Skeletal muscle cell (primary cell): ENCODE measurements at regions not wholly inside any gene's neighbourhood (a gene's known extent, or its start where the extent isn't known, plus 50 kb on each side); places are given as distances from the start of the nearest gene placed in this dataset.
"Not testable (repeated sequence)": the region's sequence is repeated elsewhere in the genome, so short reads cannot be mapped to it uniquely, and the experiment has no call there.

Experiments used
- DNase-seq: peaks from one replicate; pipeline ENCODE4 v3.0.0-alpha.2; 2010; ENCODE audit warnings: low read depth
- H3K4me3 ChIP-seq: 2 replicates; pipeline ENCODE4 v1.5.1; 2011; ENCODE audit warnings: low read depth, mild to moderate bottlenecking, control low read depth, low read length, moderate library complexity

- DNase-seq, result no peak
- H3K4me3 ChIP-seq, result no peak overlapping the region
These were observed 76.5 kb downstream of the SLC2A10 start for GRCh38 chr20:46785958-46786357.

- no peak for DNase-seq
- no peak overlapping the region for H3K4me3 ChIP-seq
These were observed 77.1 kb downstream of the SLC2A10 start for GRCh38 chr20:46786566-46786965.

- no peak for DNase-seq
- H3K4me3 ChIP-seq, result no peak overlapping the region
These were observed 78.7 kb downstream of the SLC2A10 start for GRCh38 chr20:46787991-46788762.

- not testable (repeated sequence) for H3K4me3 ChIP-seq, DNase-seq
These were observed 79.3 kb downstream of the SLC2A10 start for GRCh38 chr20:46788763-46789091.

GRCh38 chr20:46789339-46790028 lies 80.0 kb downstream of the SLC2A10 start:
- DNase-seq, result no peak
- no peak overlapping the region for H3K4me3 ChIP-seq

- no peak overlapping the region for H3K4me3 ChIP-seq
- no peak for DNase-seq
These were observed 82.4 kb downstream of the SLC2A10 start for GRCh38 chr20:46791722-46792416.

- H3K4me3 ChIP-seq, result no peak overlapping the region
- DNase-seq, result no peak
These were observed 87.8 kb downstream of the SLC2A10 start for GRCh38 chr20:46797206-46797605.

GRCh38 chr20:46798430-46798829 lies 89.0 kb downstream of the SLC2A10 start:
- no peak for DNase-seq
- H3K4me3 ChIP-seq, result no peak overlapping the region

- DNase-seq, result no peak
- no peak overlapping the region for H3K4me3 ChIP-seq
These were observed 90.4 kb downstream of the SLC2A10 start for GRCh38 chr20:46799781-46800408.

- DNase-seq, result no peak
- H3K4me3 ChIP-seq, result no peak overlapping the region
These were observed 91.0 kb downstream of the SLC2A10 start for GRCh38 chr20:46800409-46800804.

GRCh38 chr20:46801003-46801702 lies 91.7 kb downstream of the SLC2A10 start:
- no peak for DNase-seq
- no peak overlapping the region for H3K4me3 ChIP-seq

- H3K4me3 ChIP-seq, result no peak overlapping the region
- no peak for DNase-seq
These were observed 91.9 kb upstream of the EYA2 start for GRCh38 chr20:46802722-46803121.

GRCh38 chr20:46803123-46804020 lies 91.3 kb upstream of the EYA2 start:
- DNase-seq, result no peak
- no peak overlapping the region for H3K4me3 ChIP-seq

GRCh38 chr20:46804126-46804525 lies 90.5 kb upstream of the EYA2 start:
- DNase-seq, result no peak
- H3K4me3 ChIP-seq, result no peak overlapping the region

GRCh38 chr20:46805836-46806235 lies 88.8 kb upstream of the EYA2 start:
- no peak for DNase-seq
- H3K4me3 ChIP-seq, result no peak overlapping the region

GRCh38 chr20:46807998-46808397 lies 86.6 kb upstream of the EYA2 start:
- no peak for DNase-seq
- H3K4me3 ChIP-seq, result no peak overlapping the region

GRCh38 chr20:46808565-46808964 lies 86.1 kb upstream of the EYA2 start:
- no peak for DNase-seq
- H3K4me3 ChIP-seq, result no peak overlapping the region

GRCh38 chr20:46809706-46810360 lies 84.8 kb upstream of the EYA2 start:
- DNase-seq, result no peak

More at GRCh38 chr20:46809706-46810360, 84.8 kb upstream of the EYA2 start:
- no peak overlapping the region for H3K4me3 ChIP-seq
